ENCODE measurements at regions not wholly inside any gene's neighbourhood (a gene's known extent, or its start where the extent isn't known, plus 50 kb on each side); places are given as distances from the start of the nearest gene placed in this dataset.

- in situ Hi-C loops (cut with HindIII; ENCODE audit: low sequenced_read_pairs) = no loop called here
Measured at GRCh38 chr17:72004611-72005331, 116.0 kb upstream of the SOX9 start.

GRCh38 chr17:72005332-72006163 is 115.3 kb upstream of the SOX9 start:
- in situ Hi-C loops (cut with HindIII; ENCODE audit: low sequenced_read_pairs) = no loop called here

DNA sequence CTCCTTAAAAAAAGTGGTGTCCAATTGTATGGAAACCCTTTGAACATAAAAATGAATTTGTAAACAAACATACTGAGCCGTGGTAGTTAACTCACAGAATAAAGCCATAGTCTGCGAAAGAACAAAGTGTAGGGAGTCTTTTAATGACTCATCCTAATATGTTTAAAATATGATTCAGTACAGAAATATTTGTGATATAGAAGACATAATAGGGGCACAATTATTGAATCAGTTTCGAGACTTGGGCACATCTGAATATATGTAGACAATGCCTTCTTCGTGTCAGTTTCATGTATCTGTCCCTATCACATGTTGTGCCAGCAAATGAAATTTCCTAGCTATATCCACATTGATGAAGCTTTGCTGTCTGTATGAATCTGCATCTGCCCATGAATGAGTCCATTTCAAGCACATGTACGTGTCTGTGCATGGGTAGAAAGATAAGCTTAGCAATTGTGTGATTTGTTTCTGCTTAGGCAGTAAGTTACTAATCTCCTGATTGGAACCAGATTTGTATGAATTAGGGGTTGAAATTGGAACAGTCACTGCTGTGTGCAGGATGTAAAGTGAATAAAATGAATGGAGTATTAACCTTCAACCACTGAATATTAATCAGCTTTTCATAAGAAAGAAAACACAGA is 112.5 kb upstream of the SOX9 start:
- in situ Hi-C loops (cut with HindIII; ENCODE audit: low sequenced_read_pairs) = no loop called here

- in situ Hi-C loops (cut with HindIII; ENCODE audit: low sequenced_read_pairs) = no loop called here
Measured at GRCh38 chr17:72011561-72011960, 109.3 kb upstream of the SOX9 start.

DNA sequence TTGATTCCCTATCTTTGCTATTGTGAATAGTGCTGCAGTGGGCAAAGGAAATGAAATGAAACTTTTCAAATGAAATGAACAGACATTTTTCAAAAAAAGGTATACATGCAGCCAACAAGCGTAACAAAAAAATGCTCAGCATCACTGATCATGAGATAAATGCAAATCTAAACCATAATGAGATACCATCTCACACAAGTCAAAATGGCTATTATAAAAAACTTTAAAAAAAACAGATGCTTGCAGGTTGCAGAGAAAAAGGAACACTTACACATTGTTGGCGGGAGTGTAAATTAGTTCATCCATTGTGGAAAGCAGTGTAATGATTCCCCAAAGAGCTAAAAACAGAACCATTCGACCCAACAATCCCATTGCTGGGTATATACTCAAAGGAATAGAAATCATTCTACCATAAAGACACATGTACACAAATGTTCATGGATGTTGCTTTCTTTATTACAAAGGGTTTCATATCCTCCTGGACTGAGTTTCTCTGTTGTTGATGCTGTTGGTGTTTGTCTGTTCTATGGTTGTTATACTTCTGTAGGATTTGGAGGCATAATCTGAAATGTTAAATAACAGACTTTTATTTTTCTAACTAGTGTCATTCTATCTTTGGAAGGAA is 99.3 kb upstream of the SOX9 start:
- in situ Hi-C loops (cut with HindIII; ENCODE audit: low sequenced_read_pairs) = no loop called here

GRCh38 chr17:72022328-72023275 is 98.2 kb upstream of the SOX9 start:
- in situ Hi-C loops (cut with HindIII; ENCODE audit: low sequenced_read_pairs) = no loop called here

DNA sequence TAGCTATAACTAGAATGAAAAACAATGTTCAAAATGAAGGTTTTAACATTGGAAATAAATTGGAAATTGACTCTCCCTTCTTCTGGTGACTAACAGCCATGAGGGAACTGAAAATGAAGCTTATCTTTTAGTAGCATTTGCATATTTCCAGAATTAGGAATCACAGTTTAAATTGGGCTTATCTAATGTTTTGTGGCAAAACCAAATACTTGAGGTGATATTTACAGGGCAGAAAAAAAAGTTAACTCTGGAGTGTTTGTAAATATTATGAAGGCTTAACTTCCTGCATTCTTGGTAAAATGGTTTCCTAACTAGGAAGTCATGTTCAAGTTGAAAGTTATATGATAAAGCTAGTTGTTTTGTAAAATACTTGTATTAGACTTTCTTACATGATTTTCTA is 96.4 kb upstream of the SOX9 start:
- in situ Hi-C loops (cut with HindIII; ENCODE audit: low sequenced_read_pairs) = no loop called here

DNA sequence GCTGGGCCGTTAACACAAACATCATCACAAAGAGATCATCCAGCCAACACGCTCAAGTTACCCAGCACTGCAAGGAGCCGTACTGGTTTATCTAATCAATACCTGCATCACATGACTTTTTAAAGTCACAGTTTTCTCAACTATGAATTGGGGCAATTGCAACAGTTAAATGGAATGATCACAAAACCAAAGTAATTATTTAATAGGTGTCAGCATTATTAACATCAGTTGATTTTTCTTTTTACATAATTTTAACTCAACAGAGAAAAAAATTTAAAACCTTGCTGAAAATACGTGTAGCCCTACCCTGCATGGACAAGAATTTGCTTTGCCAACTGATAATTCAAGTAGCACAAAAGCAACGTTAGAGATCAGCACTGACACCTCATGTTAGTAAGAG is 95.7 kb upstream of the SOX9 start:
- in situ Hi-C loops (cut with HindIII; ENCODE audit: low sequenced_read_pairs) = no loop called here

DNA sequence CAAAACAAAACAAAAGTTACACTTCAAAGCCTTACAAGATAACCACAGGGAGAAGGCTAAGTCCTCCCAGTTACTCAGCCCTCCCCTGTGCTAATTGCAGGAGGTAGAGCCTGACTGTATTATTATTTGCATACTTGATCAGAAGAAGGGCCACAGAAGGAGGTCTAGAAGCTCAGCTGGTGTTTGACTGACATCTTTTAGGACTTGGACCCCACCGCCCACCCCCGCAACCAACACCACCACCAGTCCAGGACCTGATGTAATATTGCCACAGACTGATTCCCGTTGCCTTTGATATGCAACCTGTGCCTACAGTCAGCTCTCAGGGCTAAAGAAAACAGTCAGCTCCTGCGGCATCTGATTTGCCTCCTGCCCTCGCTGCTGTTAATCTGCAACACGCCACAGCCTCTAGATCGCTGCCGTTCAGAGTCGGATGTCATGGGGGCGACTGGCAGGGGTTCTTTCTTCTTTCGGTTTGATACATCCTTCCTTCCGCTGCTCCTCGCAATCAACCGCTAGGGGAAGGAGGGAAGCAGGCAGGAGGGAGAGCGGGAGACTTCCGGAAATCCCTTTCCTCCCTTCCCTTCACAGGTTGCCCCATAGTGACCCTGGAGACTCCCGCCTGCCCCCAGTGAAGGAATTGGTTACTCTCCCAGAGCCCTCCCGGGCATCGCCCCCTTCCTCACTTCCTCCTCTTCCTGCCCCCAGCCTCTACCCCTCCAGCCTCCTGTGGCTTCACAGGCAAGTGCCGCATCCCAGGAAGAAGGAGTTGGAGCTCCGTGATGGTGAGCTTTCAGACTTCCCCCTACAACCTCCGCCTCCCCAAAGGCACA is 90.5 kb upstream of the SOX9 start:
- in situ Hi-C loops (cut with HindIII; ENCODE audit: low sequenced_read_pairs) = no loop called here

DNA sequence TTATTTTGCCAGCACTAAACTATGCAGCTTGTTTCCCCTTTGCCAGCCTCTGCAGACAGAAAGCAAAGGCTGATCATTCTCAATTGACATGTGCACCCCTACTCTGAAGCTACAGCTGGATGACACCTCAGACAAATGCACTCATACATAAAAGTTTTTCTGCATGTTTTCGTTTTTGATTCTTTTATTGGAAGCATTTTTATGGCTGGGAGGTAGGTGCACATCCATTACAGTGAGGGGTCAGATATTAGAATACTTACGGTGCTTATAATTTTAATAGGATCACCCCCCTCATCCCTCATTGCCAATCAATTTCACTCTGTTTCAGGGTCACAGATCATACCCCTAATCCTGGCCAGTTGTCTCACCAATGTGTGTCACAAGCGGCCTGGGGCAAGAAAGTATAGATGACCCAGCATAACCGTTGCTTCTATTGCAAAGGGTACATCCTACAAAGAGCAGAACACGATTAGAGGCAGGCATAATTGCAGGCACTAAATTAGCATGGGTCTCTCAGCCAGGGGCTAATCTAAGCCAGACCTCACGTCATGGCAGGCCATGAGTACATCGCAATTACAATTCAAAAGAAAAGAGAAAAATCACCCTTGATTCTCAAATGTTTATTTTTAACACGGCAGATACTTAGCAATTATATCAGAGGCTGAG is 89.5 kb upstream of the SOX9 start:
- in situ Hi-C loops (cut with HindIII; ENCODE audit: low sequenced_read_pairs) = no loop called here

DNA sequence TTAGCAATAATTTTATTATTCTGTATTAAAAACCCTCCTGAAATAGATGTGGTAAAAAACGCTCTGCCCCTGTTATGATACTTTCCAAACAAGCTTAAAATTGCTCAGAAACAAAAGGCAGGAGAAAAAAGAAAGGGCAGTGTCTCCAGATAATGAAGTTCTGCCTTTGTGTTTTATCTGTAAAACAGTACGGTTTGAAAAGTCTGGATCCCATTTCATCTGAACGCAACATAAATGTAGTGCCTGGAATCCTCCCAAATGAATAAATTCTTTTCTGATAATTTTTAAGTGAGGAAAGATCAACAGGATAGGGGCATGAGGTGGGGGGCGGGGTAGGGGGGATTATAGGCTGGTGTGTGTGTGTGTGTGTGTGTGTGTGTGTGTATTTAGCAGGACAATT is 87.5 kb upstream of the SOX9 start:
- in situ Hi-C loops (cut with HindIII; ENCODE audit: low sequenced_read_pairs) = no loop called here

- in situ Hi-C loops (cut with HindIII; ENCODE audit: low sequenced_read_pairs) = no loop called here
Measured at GRCh38 chr17:72034000-72034399, 86.8 kb upstream of the SOX9 start.

GRCh38 chr17:72038427-72038826 is 82.4 kb upstream of the SOX9 start:
- in situ Hi-C loops (cut with HindIII; ENCODE audit: low sequenced_read_pairs) = no loop called here

GRCh38 chr17:72039490-72039889 is 81.3 kb upstream of the SOX9 start:
- in situ Hi-C loops (cut with HindIII; ENCODE audit: low sequenced_read_pairs) = no loop called here

DNA sequence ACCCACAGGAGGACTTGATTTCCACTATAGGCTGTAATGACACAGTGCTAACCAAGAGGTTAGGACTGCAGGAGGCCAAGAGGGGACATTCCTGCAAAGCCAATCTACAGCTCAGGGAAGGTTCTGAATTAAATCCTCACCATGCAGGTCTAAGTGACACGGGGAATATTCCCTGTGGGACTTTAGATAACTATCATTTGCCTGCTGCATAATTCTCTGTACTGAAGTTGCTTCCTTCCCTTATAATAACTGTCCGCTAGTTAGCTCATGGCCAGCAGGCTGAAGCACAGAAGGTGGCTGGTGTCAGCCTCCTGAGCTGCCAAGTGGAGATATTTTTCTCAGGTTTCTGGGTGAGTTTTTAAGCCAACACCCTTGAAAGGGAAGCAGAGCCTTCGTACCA is 74.6 kb upstream of the SOX9 start:
- in situ Hi-C loops (cut with HindIII; ENCODE audit: low sequenced_read_pairs) = no loop called here

DNA sequence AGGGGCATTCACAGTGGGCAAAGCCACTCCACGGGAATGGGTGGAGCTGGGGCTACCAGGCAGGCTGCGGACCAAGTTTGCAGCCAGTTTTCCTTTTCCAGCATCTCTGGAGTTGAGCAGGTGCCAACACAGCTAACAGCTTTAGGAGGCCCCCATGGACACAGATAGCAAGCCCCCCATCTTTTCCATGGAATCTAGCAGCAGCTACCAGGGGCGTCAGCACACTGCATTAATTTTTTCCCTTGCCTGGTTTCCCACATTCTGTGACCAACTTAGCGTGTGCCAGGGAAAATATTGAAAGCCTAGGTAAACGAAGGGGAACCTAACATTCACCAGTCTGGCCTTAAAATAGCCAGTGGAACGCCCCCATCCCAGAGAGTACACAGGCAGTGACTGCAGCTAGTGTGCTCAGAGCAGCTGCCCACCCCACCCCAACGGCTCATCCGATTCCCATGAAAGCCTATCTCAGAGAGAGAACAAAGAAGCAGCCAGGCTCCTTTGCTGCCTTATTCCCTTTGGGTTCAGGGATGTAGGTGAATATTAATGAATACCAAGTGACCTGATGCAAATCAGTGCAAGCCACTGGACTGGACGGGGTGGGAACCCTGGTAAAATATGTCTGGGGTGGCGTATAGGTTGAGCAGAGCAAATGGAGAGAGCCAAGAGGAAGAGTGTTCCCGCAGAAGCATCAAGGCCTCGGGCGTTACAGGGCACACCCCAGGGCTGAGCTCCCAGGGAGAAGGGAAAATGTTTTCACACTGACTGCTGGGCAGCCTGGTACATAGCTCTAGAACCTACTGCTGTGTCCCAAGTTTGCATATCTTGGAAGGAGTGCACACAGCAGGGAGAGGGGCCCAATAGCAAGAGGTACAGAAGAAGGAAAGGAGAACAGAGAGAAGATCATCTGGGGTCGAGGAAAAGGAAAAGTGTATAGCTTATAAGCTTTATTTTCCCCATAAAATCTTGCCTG is 73.9 kb upstream of the SOX9 start:
- in situ Hi-C loops (cut with HindIII; ENCODE audit: low sequenced_read_pairs) = no loop called here

DNA sequence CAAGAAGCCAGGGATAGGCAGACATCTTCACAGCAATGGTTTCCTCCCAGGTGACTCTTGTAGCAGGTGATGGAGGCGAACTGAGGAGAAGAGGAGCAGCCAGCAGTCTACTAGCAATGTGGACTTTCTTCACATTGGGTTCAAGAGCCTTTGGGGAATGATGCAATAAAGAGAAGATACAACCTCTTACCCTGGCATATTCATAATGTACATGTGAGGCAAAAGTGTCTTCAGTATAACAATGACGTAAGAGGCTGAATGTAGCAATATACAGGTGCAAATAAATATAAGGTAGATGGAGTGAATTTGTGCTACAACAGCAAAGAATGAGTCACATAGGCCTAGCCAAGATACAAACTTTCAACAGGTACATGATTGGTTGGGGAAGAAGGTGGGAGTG is 70.9 kb upstream of the SOX9 start:
- in situ Hi-C loops (cut with HindIII; ENCODE audit: low sequenced_read_pairs) = no loop called here

DNA sequence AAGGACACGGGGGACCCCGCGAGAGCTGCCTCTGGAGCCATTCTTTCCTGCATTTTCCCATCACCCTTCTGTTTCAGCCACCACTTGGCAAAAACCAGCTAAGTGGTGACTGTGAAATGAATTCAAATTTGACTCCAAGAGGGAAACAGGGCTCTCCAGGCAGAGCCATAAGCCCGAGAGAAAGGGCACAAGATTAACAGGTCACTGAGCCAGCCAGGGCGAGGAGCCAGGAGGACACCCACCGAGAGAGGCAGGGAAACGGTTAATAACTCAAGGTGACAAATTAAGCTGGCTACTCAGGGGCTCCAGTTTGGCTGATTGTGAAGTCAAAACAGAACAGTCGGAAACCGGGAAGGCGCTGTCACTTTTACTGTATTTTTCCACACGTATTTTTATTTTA is 67.8 kb upstream of the SOX9 start:
- in situ Hi-C loops (cut with HindIII; ENCODE audit: low sequenced_read_pairs) = no loop called here

All from DLD1 (cell line).